GM23338 (cell line): ENCODE measurements at regions not wholly inside any gene's neighbourhood (a gene's known extent, or its start where the extent isn't known, plus 50 kb on each side); places are given as distances from the start of the nearest gene placed in this dataset.

Experiments used
- CREB1 ChIP-seq: fragments of 250-450 bp; sonication (Bioruptor Pico); IDR thresholded peaks from 2 replicates; pipeline ENCODE4 v1.5.0; 2020; ENCODE audit warnings: low read depth, mild to moderate bottlenecking, moderate library complexity
- EZH2 ChIP-seq: fragments of 200-600 bp; sonication (generic); IDR thresholded peaks from one replicate; pipeline ENCODE4 v1.8.0; 2017; ENCODE audit warnings: antibody characterized with exemption, mild to moderate bottlenecking, low read depth; ENCODE audit not compliant: unreplicated experiment
- EZH2phosphoT487 ChIP-seq: fragments of 200-600 bp; sonication (generic); IDR thresholded peaks from one replicate; pipeline ENCODE4 v1.8.1; 2018; ENCODE audit warnings: antibody characterized with exemption; ENCODE audit not compliant: unreplicated experiment
- JUNB ChIP-seq: IDR thresholded peaks from one replicate; pipeline ENCODE4 v1.6.1; 2016; ENCODE audit warnings: antibody characterized with exemption; ENCODE audit not compliant: unreplicated experiment
- NANOG ChIP-seq: IDR thresholded peaks from 2 replicates; pipeline ENCODE4 v1.6.1; 2016; ENCODE audit warnings: antibody characterized with exemption, borderline replicate concordance
- POLR2AphosphoS5 ChIP-seq: IDR thresholded peaks from 2 replicates; pipeline ENCODE4 v1.6.1; 2016; ENCODE audit warnings: antibody characterized with exemption, low read depth
- STAT1 ChIP-seq: IDR thresholded peaks from one replicate; pipeline ENCODE4 v1.6.1; 2016; ENCODE audit warnings: antibody characterized with exemption; ENCODE audit not compliant: unreplicated experiment
- ZNF331 ChIP-seq: fragments of 250-450 bp; sonication (Bioruptor Pico); IDR thresholded peaks from 2 replicates; pipeline ENCODE4 v1.5.0; 2020; ENCODE audit warnings: low read depth, mild to moderate bottlenecking, moderate library complexity
- TF ChIP-seq, protein P1 (sequence below), 2 experiments: fragments of 200-600 bp in 1 of 2; sonication (generic) in 1 of 2; conservative IDR thresholded peaks; 2 replicates each; pipeline versions ENCODE4 v1.5.1 to v1.6.1; 2016 to 2017; ENCODE audit warnings: antibody characterized with exemption in 2 of 2, low read depth in 2 of 2, mild to moderate bottlenecking in 2 of 2, moderate library complexity in 1 of 2
- TF ChIP-seq, protein P2 (sequence below): IDR thresholded peaks from one replicate; pipeline ENCODE4 v1.6.1; 2018; ENCODE audit warnings: antibody characterized with exemption; ENCODE audit not compliant: unreplicated experiment
- TF ChIP-seq, protein P3 (sequence below): fragments of 250-450 bp; sonication (Bioruptor Pico); IDR thresholded peaks from 2 replicates; pipeline ENCODE4 v1.5.0; 2020; ENCODE audit warnings: mild to moderate bottlenecking, moderate library complexity
- TF ChIP-seq, protein P4 (sequence below): IDR thresholded peaks from 2 replicates; pipeline ENCODE4 v1.6.1; 2016; ENCODE audit warnings: antibody characterized with exemption

DNA sequence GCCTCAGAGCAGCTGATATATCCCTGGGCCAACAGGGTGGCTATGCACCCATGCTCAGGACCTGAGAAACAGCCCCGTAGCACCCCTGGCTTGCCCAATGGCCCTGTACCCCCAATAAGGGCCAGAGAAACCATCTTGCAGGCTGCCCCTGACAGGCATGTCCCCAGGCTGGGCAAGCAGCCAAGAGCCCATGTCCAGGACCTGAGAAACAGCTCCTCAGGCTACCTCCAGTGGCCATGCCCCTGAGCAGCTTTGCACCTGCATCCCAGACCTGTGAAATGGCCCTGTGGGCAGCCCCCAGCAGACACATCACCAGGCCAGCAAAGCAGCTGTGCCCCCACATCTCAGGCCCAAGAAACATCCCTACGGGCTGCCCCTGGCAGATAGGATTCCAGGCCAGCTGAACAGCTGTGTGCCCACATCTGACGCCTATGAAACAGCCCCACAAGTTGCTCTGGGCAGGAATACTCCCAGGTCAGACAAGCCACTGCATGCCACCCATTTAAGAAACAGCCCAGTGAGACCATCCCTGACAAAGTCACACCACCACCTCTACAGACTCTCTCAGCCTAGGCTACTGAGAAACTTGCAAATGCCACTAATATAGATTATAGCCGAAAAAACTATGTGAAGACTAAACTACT lies 84.1 kb downstream of the TMEM237 start:
- TF ChIP-seq, protein P1, sequence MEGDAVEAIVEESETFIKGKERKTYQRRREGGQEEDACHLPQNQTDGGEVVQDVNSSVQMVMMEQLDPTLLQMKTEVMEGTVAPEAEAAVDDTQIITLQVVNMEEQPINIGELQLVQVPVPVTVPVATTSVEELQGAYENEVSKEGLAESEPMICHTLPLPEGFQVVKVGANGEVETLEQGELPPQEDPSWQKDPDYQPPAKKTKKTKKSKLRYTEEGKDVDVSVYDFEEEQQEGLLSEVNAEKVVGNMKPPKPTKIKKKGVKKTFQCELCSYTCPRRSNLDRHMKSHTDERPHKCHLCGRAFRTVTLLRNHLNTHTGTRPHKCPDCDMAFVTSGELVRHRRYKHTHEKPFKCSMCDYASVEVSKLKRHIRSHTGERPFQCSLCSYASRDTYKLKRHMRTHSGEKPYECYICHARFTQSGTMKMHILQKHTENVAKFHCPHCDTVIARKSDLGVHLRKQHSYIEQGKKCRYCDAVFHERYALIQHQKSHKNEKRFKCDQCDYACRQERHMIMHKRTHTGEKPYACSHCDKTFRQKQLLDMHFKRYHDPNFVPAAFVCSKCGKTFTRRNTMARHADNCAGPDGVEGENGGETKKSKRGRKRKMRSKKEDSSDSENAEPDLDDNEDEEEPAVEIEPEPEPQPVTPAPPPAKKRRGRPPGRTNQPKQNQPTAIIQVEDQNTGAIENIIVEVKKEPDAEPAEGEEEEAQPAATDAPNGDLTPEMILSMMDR (conservative IDR thresholded peaks at IDR 0.05; ENCODE audit: low read depth in 2 of 2) = no peak
- TF ChIP-seq EZH2 (no peak), POLR2AphosphoS5 (no peak), CREB1 (CRISPR knock-in tag) (no peak), ZNF331 (CRISPR knock-in tag) (no peak), NANOG (no peak), JUNB (no peak), EZH2phosphoT487 (no peak), STAT1 (no peak)
- TF ChIP-seq, protein P2, sequence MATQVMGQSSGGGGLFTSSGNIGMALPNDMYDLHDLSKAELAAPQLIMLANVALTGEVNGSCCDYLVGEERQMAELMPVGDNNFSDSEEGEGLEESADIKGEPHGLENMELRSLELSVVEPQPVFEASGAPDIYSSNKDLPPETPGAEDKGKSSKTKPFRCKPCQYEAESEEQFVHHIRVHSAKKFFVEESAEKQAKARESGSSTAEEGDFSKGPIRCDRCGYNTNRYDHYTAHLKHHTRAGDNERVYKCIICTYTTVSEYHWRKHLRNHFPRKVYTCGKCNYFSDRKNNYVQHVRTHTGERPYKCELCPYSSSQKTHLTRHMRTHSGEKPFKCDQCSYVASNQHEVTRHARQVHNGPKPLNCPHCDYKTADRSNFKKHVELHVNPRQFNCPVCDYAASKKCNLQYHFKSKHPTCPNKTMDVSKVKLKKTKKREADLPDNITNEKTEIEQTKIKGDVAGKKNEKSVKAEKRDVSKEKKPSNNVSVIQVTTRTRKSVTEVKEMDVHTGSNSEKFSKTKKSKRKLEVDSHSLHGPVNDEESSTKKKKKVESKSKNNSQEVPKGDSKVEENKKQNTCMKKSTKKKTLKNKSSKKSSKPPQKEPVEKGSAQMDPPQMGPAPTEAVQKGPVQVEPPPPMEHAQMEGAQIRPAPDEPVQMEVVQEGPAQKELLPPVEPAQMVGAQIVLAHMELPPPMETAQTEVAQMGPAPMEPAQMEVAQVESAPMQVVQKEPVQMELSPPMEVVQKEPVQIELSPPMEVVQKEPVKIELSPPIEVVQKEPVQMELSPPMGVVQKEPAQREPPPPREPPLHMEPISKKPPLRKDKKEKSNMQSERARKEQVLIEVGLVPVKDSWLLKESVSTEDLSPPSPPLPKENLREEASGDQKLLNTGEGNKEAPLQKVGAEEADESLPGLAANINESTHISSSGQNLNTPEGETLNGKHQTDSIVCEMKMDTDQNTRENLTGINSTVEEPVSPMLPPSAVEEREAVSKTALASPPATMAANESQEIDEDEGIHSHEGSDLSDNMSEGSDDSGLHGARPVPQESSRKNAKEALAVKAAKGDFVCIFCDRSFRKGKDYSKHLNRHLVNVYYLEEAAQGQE = no peak
- TF ChIP-seq, protein P3, sequence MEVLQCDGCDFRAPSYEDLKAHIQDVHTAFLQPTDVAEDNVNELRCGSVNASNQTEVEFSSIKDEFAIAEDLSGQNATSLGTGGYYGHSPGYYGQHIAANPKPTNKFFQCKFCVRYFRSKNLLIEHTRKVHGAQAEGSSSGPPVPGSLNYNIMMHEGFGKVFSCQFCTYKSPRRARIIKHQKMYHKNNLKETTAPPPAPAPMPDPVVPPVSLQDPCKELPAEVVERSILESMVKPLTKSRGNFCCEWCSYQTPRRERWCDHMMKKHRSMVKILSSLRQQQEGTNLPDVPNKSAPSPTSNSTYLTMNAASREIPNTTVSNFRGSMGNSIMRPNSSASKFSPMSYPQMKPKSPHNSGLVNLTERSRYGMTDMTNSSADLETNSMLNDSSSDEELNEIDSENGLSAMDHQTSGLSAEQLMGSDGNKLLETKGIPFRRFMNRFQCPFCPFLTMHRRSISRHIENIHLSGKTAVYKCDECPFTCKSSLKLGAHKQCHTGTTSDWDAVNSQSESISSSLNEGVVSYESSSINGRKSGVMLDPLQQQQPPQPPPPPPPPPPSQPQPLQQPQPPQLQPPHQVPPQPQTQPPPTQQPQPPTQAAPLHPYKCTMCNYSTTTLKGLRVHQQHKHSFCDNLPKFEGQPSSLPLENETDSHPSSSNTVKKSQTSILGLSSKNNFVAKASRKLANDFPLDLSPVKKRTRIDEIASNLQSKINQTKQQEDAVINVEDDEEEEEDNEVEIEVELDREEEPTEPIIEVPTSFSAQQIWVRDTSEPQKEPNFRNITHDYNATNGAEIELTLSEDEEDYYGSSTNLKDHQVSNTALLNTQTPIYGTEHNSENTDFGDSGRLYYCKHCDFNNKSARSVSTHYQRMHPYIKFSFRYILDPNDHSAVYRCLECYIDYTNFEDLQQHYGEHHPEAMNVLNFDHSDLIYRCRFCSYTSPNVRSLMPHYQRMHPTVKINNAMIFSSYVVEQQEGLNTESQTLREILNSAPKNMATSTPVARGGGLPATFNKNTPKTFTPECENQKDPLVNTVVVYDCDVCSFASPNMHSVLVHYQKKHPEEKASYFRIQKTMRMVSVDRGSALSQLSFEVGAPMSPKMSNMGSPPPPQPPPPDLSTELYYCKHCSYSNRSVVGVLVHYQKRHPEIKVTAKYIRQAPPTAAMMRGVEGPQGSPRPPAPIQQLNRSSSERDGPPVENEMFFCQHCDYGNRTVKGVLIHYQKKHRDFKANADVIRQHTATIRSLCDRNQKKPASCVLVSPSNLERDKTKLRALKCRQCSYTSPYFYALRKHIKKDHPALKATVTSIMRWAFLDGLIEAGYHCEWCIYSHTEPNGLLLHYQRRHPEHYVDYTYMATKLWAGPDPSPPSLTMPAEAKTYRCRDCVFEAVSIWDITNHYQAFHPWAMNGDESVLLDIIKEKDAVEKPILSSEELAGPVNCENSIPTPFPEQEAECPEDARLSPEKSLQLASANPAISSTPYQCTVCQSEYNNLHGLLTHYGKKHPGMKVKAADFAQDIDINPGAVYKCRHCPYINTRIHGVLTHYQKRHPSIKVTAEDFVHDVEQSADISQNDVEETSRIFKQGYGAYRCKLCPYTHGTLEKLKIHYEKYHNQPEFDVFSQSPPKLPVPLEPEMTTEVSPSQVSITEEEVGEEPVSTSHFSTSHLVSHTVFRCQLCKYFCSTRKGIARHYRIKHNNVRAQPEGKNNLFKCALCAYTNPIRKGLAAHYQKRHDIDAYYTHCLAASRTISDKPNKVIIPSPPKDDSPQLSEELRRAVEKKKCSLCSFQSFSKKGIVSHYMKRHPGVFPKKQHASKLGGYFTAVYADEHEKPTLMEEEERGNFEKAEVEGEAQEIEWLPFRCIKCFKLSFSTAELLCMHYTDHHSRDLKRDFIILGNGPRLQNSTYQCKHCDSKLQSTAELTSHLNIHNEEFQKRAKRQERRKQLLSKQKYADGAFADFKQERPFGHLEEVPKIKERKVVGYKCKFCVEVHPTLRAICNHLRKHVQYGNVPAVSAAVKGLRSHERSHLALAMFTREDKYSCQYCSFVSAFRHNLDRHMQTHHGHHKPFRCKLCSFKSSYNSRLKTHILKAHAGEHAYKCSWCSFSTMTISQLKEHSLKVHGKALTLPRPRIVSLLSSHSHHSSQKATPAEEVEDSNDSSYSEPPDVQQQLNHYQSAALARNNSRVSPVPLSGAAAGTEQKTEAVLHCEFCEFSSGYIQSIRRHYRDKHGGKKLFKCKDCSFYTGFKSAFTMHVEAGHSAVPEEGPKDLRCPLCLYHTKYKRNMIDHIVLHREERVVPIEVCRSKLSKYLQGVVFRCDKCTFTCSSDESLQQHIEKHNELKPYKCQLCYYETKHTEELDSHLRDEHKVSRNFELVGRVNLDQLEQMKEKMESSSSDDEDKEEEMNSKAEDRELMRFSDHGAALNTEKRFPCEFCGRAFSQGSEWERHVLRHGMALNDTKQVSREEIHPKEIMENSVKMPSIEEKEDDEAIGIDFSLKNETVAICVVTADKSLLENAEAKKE = no peak
- TF ChIP-seq, protein P4, sequence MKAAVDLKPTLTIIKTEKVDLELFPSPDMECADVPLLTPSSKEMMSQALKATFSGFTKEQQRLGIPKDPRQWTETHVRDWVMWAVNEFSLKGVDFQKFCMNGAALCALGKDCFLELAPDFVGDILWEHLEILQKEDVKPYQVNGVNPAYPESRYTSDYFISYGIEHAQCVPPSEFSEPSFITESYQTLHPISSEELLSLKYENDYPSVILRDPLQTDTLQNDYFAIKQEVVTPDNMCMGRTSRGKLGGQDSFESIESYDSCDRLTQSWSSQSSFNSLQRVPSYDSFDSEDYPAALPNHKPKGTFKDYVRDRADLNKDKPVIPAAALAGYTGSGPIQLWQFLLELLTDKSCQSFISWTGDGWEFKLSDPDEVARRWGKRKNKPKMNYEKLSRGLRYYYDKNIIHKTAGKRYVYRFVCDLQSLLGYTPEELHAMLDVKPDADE = no peak
